Medulla oblongata (tissue), 1 donor: ENCODE measurements at regions not wholly inside any gene's neighbourhood (a gene's known extent, or its start where the extent isn't known, plus 50 kb on each side); places are given as distances from the start of the nearest gene placed in this dataset.
"Not testable (repeated sequence)": the region's sequence is repeated elsewhere in the genome, so short reads cannot be mapped to it uniquely, and the experiment has no call there.

Source experiments
- DNase-seq: peaks from one replicate; pipeline ENCODE4 v3.0.0-alpha.2; 2015; ENCODE audit errors: extremely low spot score

- DNase-seq, result no peak
Observed at GRCh38 chr16:48999508-48999907, 282.1 kb downstream of the CBLN1 start.

- no peak for DNase-seq
Observed at GRCh38 chr16:48999044-48999443, 282.6 kb downstream of the CBLN1 start.

- no peak for DNase-seq
Observed at GRCh38 chr16:48997946-48998345, 283.7 kb downstream of the CBLN1 start.

GRCh38 chr16:48997081-48997615 is 284.5 kb downstream of the CBLN1 start:
- DNase-seq, result no peak

GRCh38 chr16:48978501-48978900 is 303.1 kb downstream of the CBLN1 start:
- no peak for DNase-seq

GRCh38 chr16:48972236-48972635 is 309.4 kb downstream of the CBLN1 start:
- DNase-seq, result no peak

- no peak for DNase-seq
Observed at GRCh38 chr16:48971571-48972077, 310.0 kb downstream of the CBLN1 start.

- no peak for DNase-seq
Observed at GRCh38 chr16:48970216-48970615, 311.4 kb downstream of the CBLN1 start.

- no peak for DNase-seq
Observed at GRCh38 chr16:48969611-48970010, 312.0 kb downstream of the CBLN1 start.

- DNase-seq, result no peak
Observed at GRCh38 chr16:48965386-48965785, 316.3 kb downstream of the CBLN1 start.

- no peak for DNase-seq
Observed at GRCh38 chr16:48963901-48964615, 317.6 kb downstream of the CBLN1 start.

- no peak for DNase-seq
Observed at GRCh38 chr16:48963306-48963705, 318.3 kb downstream of the CBLN1 start.

- DNase-seq, result no peak
Observed at GRCh38 chr16:48961546-48961945, 320.1 kb downstream of the CBLN1 start.

GRCh38 chr16:48960830-48961229 is 320.8 kb downstream of the CBLN1 start:
- no peak for DNase-seq

- DNase-seq, result no peak
Observed at GRCh38 chr16:48959747-48960146, 321.9 kb downstream of the CBLN1 start.

- DNase-seq, result no peak
Observed at GRCh38 chr16:48959204-48959603, 322.4 kb downstream of the CBLN1 start.

GRCh38 chr16:48958681-48959080 is 323.0 kb downstream of the CBLN1 start:
- no peak for DNase-seq

- no peak for DNase-seq
Observed at GRCh38 chr16:48956620-48957019, 325.0 kb downstream of the CBLN1 start.

- no peak for DNase-seq
Observed at GRCh38 chr16:48955837-48956236, 325.8 kb downstream of the CBLN1 start.

- DNase-seq, result not testable (repeated sequence)
Observed at GRCh38 chr16:48951621-48952125, 330.0 kb downstream of the CBLN1 start.

- DNase-seq, result no peak
Observed at GRCh38 chr16:48950184-48950583, 331.5 kb downstream of the CBLN1 start.

GRCh38 chr16:48949636-48950035 is 332.0 kb downstream of the CBLN1 start:
- DNase-seq, result no peak

- DNase-seq, result no peak
Observed at GRCh38 chr16:48948911-48949310, 332.7 kb downstream of the CBLN1 start.
